Prostate gland (tissue), 2 donors: ENCODE measurements at regions not wholly inside any gene's neighbourhood (a gene's known extent, or its start where the extent isn't known, plus 50 kb on each side); places are given as distances from the start of the nearest gene placed in this dataset.

Experiments used
- CTCF ChIP-seq, 4 experiments: fragments of 200-600 bp in 2 of 4; fragments of 450-650 bp in 2 of 4; sonication (generic) in 2 of 4; IDR thresholded peaks; 1 replicate in 3 of 4; 2 replicates in 1 of 4; pipeline ENCODE4 v1.5.1; 2016 to 2019; ENCODE audit warnings: antibody characterized with exemption in 4 of 4, mild to moderate bottlenecking in 2 of 4, moderate library complexity in 2 of 4
- POLR2A ChIP-seq: fragments of 450-650 bp; IDR thresholded peaks from one replicate; pipeline ENCODE4 v1.6.1; 2016; ENCODE audit warnings: antibody characterized with exemption, mild to moderate bottlenecking

DNA sequence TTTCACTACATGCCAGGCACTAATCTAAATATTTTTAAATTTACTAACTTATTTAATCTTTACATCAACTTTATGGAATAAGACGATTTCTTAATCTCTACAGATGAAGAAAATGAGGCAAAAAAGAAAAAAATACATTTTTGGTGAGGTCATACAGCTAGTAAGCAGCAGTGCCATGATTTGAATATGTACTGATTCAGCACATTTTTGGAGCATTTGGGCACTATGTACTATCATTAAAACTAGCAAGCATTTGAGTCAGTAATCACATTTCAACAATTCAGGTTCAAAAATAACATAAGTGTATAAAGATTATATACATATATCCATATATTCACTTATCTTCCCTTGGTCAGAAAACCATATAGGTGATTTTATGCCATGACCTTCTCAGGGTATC is 124.4 kb upstream of the TMTC1 start:
- TF ChIP-seq CTCF (IDR thresholded peaks at IDR 0.05): no peak
- TF ChIP-seq POLR2A: no peak
